ENCODE measurements at regions not wholly inside any gene's neighbourhood (a gene's known extent, or its start where the extent isn't known, plus 50 kb on each side); places are given as distances from the start of the nearest gene placed in this dataset.

GRCh38 chr21:20627594-20627993 lies 370.6 kb upstream of the NCAM2 start:
- DNase-seq (ENCODE audit: low read depth) = no peak
- TF ChIP-seq, protein P1, sequence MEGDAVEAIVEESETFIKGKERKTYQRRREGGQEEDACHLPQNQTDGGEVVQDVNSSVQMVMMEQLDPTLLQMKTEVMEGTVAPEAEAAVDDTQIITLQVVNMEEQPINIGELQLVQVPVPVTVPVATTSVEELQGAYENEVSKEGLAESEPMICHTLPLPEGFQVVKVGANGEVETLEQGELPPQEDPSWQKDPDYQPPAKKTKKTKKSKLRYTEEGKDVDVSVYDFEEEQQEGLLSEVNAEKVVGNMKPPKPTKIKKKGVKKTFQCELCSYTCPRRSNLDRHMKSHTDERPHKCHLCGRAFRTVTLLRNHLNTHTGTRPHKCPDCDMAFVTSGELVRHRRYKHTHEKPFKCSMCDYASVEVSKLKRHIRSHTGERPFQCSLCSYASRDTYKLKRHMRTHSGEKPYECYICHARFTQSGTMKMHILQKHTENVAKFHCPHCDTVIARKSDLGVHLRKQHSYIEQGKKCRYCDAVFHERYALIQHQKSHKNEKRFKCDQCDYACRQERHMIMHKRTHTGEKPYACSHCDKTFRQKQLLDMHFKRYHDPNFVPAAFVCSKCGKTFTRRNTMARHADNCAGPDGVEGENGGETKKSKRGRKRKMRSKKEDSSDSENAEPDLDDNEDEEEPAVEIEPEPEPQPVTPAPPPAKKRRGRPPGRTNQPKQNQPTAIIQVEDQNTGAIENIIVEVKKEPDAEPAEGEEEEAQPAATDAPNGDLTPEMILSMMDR (conservative IDR thresholded peaks at IDR 0.05; ENCODE audit: low read depth, low read length) = no peak
- H3K4me3 ChIP-seq (ENCODE audit: low read length) = no peak overlapping the region

GRCh38 chr21:20631633-20632032 lies 366.6 kb upstream of the NCAM2 start:
- TF ChIP-seq, protein P1 (conservative IDR thresholded peaks at IDR 0.05; ENCODE audit: low read depth, low read length) = no peak
- H3K4me3 ChIP-seq (ENCODE audit: low read length) = no peak overlapping the region
- no peak for DNase-seq (ENCODE audit: low read depth)

DNA sequence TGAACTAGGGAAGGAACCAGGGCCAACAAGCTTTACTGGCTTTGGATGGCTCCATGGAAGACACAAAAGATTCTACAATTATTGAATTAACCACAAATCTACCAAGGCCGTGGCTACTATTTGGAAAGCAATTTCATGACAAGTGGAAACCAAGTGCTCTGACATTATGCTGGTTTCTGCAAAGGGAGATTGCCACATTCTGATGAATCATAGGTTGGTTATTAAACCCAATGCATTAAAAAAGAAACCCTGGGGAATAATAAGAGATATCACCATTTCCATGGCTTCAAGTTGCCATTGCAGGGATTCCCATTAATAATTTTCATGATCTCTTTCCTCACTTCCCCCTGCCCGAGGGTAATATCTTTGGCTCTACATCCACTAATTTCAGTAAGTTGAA lies 359.2 kb upstream of the NCAM2 start:
- TF ChIP-seq, protein P1 (conservative IDR thresholded peaks at IDR 0.05; ENCODE audit: low read depth, low read length) = no peak
- no peak for DNase-seq (ENCODE audit: low read depth)

GRCh38 chr21:20641241-20641640 lies 357.0 kb upstream of the NCAM2 start:
- TF ChIP-seq, protein P1 (conservative IDR thresholded peaks at IDR 0.05; ENCODE audit: low read depth, low read length) = no peak
- DNase-seq (ENCODE audit: low read depth) = no peak
- no peak overlapping the region for H3K4me3 ChIP-seq (ENCODE audit: low read length)

More for the DNA sequence above, 359.2 kb upstream of the NCAM2 start:
- H3K4me3 ChIP-seq (ENCODE audit: low read length) = no peak overlapping the region

DNA sequence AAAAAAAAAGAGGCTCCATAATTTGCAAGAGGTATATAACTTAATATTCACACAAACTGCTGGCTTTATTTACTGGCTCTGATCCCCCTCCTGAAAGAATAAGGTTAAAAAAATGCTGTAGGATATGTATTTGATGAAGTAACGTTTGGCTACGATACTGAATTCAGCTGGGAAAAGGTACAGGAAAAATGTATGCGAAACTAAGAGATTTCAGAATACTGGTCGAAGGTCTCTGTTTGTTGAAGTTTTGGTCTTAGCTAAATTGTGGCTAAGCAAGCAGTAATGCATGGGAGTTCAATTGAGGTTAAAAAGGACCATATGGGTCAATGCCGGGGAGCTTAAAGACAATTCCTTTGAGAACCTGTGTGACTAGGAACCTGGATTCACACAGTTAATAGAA lies 355.5 kb upstream of the NCAM2 start:
- TF ChIP-seq, protein P1 (conservative IDR thresholded peaks at IDR 0.05; ENCODE audit: low read depth, low read length) = no peak
- no peak overlapping the region for H3K4me3 ChIP-seq (ENCODE audit: low read length)
- no peak for DNase-seq (ENCODE audit: low read depth)

- H3K4me3 ChIP-seq (ENCODE audit: low read length) = no peak overlapping the region
- TF ChIP-seq, protein P1 (conservative IDR thresholded peaks at IDR 0.05; ENCODE audit: low read depth, low read length) = no peak
- DNase-seq (ENCODE audit: low read depth) = no peak
Observed at GRCh38 chr21:20644552-20644951, 353.7 kb upstream of the NCAM2 start.

GRCh38 chr21:20645344-20645743 lies 352.9 kb upstream of the NCAM2 start:
- TF ChIP-seq, protein P1 (conservative IDR thresholded peaks at IDR 0.05; ENCODE audit: low read depth, low read length) = no peak
- no peak overlapping the region for H3K4me3 ChIP-seq (ENCODE audit: low read length)
- no peak for DNase-seq (ENCODE audit: low read depth)
